G401 (cell line): ENCODE measurements at regions not wholly inside any gene's neighbourhood (a gene's known extent, or its start where the extent isn't known, plus 50 kb on each side); places are given as distances from the start of the nearest gene placed in this dataset.

Experiments used
- DNase-seq: peaks from one replicate; pipeline ENCODE4 v3.0.0-alpha.2; 2015; ENCODE audit warnings: low spot score
- in situ Hi-C: cut with HindIII; loops from 2 replicates; pipeline ENCODE4 v1.10.0; 2016; ENCODE audit warnings: low sequenced_read_pairs, mixed read lengths

GRCh38 chr11:96752221-96752620 lies 362.4 kb downstream of the JRKL start:
- no peak for DNase-seq
- in situ Hi-C loops: no loop called here

DNA sequence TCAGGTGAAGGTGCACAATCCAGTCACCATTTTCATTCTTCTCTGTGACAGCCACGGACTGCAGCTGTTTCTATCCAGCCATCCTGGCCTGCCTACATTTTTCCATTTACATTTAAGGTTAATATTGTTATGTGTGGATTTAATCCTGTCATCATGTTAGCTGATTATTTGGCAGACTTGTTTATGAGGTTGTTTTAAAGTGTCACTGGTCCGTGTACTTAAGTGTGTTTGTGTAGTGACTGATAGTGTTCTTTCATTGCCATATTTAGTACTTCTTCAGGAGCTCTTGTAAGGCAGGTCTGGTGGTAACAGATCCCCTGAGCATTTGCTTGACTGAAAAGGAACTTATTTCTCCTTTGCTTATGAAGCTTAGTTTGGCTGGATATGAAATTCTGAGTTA lies 364.2 kb downstream of the JRKL start:
- DNase-seq: no peak
- in situ Hi-C loops: no loop called here

DNA sequence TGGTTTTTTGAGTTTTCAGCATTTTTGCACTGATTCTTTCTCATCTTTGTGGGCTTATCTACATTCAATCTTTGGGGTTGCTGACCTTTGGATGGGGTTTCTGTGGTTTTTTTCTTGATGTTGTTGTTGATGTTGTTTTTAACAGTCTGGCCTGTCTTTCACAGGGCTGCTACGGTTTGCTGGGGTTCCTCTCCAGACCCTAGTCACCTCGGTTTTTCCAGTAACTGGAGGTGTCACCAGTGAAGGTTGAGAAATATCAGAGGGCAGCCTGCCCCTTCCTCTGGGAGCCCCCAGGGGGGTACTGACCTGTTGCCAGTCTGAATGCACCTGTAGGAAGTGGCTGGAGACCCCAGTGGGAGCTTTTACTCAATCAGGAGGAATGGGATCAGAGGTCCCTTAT lies 365.4 kb downstream of the JRKL start:
- DNase-seq: no peak
- in situ Hi-C loops: no loop called here

DNA sequence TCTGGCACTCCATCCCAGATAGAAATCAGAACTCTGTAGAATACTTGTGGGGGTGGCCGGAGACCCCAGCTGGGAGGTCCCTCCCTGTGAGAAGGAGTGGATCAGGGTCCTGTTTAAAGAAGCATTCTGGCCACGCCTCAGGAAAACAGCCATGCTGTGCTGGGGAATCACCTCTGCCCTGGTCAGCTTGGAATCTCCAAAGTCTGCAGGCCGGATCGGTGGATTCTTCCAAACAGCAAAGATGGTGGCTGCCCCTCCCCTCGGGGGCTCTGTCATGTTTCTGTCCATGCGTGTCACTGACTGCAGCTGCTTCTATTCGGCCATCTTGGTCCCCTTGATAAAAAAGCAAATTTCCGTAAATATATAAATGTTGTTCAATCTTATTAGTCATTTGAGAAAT lies 365.9 kb downstream of the JRKL start:
- in situ Hi-C loops: no loop called here
- DNase-seq: no peak

DNA sequence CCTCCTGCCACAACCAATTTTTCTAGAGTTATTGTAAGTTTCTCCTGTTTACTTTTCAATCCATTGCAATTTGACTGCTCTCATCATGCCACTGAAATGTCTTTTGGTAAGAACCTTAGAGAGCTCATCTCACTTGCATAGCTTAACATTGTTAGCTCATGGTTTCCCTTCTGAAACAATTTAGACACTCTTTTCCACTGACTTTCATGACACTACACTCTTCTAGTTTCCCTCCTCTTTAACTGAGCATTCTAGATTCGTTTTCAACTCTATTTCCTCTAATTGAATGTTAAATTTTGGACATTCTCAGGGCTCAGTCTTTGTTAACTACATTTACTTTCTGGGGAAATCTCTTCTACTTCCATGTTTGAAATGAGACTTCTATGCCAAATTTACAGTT lies 369.1 kb downstream of the JRKL start:
- DNase-seq: no peak
- in situ Hi-C loops: no loop called here

- DNase-seq: no peak
- in situ Hi-C loops: no loop called here
Measured at GRCh38 chr11:96760306-96760705, 370.5 kb downstream of the JRKL start.

- DNase-seq: no peak
- in situ Hi-C loops: no loop called here
Measured at GRCh38 chr11:96760815-96761214, 371.0 kb downstream of the JRKL start.

DNA sequence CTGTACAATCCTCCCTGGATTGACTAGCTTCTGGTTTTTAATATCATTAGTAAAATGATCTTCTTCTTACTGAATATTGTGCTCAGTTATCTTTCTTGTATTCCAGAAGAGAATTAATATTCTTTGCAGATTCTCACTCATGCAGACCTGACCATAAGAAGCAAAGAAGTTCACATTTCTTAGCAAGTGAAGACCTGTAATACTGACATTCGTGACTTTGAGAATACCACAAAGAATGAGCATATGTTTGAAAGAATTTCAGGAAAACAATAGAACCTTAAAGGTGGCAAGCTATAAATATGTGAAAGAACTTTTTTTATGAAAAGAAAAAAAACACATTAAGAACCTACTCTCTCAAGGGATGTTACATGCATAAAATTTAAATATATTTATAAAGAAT lies 371.6 kb downstream of the JRKL start:
- in situ Hi-C loops: no loop called here
- DNase-seq: no peak

DNA sequence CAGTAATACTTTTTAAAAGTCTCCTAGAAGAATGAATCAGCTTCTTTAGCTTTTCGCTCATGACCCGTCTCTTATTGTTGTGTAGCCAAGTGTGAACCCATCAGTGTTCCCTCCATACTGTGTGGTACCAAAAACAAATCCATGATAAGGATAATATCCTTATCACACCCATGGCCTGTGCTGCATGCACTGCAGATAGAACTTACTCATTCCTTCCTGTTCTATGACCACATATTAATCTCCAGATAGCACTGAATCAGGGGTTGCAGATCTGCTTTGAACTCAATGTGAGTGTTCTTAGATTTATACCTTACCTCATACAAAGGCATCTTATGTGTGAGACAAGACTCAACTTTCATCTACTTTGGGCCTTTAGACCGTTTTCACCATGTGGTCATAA lies 373.4 kb downstream of the JRKL start:
- in situ Hi-C loops: no loop called here
- no peak for DNase-seq

DNA sequence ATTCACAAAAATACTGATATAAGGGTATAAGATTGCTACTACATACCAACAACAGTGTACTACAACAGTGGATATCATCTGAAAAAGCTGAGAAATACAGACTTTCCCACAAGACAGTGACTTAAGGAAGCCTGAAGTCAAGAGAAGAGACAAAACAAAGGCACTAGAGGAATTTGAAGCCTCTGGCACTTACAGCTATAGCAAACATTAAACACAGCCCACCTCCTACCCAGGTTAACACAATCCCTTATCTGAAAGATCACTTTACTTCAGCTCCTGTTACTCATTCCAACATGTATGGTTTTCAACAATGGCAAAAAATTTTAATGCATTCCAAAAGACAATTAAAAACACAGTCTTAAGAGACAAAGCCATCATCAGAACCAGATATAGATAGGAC lies 388.5 kb downstream of the JRKL start:
- in situ Hi-C loops: no loop called here
- no peak for DNase-seq

GRCh38 chr11:96779030-96779429 lies 389.2 kb downstream of the JRKL start:
- in situ Hi-C loops: no loop called here
- no peak for DNase-seq

DNA sequence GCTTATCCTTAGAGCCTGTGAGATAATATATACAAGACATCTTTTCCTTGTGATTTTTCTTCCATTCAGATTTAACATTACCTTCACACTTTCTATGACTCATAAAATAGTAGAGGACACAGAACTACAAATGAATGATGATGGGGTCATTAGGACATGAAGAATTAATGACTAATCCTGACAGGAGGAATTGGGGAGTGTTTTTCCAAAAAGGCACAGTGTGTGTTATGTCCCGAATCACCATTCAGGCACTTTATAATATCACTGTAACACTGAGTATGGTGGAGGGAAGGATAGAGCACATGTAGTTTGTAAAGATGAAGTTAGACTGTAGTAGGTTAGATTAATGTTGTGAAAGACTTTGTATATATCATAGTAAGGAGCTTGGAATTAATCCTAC lies 391.3 kb downstream of the JRKL start:
- DNase-seq: no peak
- in situ Hi-C loops: no loop called here

DNA sequence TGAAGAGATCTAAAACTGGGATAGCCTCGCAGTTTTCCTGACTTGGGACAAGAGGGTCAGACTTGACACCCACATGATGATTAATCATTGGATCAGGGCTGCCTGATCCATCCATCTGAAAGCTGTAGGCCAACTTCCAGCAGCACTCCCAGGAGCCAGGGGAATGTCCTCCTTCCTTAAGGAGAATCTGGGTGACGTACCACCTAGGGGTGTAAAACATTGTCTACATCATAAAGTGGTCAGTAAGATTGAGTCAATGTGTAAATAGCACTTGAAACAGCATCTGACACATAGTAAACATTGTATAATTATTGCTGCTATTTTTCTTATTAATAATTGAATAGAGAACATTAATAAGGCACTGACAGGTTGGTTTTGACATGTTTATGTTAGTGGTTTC lies 392.8 kb downstream of the JRKL start:
- in situ Hi-C loops: no loop called here
- DNase-seq: no peak

DNA sequence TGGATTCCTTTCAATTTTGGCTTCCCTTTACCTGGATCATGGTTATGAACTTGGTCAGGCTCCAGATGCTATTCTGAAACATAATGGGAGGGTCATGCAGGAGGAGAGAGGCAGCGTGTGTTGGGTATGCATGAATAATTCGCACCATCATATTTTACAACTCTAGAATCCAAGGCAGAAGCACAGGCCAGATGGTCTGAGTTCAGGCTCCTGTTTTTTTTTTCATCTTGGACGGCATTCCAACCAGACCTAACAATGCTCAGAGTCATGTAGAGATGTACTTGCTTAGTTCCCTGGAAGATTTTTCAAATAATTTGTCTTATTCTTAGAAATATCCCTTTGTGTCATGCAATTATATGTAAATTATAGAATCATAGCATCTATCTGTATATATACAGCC lies 393.5 kb downstream of the JRKL start:
- in situ Hi-C loops: no loop called here
- DNase-seq: no peak

GRCh38 chr11:96785073-96785472 lies 395.3 kb downstream of the JRKL start:
- no peak for DNase-seq
- in situ Hi-C loops: no loop called here

DNA sequence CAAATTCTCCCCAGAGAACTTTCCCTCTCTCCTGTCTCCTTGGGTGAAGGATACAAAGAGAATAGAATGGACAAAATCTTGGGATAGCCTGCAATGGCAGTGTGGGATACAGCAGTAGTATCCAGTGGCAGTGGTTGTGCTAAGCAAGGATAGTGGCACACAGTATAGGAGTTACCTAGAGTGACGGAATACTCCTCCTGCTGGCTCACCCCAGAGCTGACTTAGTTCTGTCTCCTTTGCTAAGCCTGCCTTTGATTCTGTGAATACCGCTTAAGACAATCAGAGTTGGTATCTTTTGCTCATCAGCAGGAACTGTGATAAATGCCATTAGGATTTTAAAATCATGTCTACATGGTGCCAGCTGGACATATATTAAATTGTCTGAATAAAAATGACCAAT lies 404.3 kb downstream of the JRKL start:
- in situ Hi-C loops: no loop called here
- DNase-seq: no peak

DNA sequence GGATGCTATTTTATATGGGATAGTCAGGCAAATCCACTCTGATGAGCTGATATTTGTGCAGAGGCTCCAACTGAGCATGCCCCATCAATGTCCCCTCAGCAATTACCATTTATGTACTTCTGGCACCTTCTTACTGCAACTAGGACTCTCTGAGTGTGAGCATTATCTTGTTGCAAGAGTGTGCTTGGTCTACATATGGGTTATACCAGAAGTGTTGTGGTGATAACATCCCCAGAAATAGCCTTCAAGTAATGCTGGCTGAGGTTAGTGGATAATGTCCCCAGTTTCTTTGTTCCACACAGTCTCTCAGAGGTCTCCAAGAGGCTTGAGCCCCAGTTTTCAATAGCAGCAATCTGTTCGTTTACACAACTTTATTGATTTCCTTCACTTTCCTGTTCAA lies 408.6 kb downstream of the JRKL start:
- in situ Hi-C loops: no loop called here
- no peak for DNase-seq

GRCh38 chr11:96815236-96815635 lies 425.4 kb downstream of the JRKL start:
- in situ Hi-C loops: no loop called here
- no peak for DNase-seq

GRCh38 chr11:96817482-96818399 lies 427.9 kb downstream of the JRKL start:
- in situ Hi-C loops: no loop called here
- DNase-seq: no peak

DNA sequence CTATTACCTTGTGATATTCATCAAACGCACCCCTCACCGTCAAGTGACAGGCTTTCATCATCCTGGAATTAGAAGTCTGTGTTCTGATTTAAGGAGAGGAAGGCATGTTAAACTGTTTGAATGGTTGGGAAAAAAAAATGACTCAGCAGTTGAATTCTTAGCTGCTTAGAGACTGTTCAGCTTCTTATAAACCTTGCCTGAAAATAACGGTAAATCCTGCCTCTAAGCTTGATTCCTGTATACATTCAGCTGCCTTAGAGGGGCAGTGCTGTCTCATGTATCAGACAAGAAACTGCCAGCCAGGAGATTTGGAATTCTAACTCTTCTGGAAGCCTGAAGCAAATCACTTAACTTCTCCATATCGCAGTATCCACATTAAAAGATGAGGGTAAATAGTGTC lies 437.4 kb downstream of the JRKL start:
- in situ Hi-C loops: no loop called here
- no peak for DNase-seq

DNA sequence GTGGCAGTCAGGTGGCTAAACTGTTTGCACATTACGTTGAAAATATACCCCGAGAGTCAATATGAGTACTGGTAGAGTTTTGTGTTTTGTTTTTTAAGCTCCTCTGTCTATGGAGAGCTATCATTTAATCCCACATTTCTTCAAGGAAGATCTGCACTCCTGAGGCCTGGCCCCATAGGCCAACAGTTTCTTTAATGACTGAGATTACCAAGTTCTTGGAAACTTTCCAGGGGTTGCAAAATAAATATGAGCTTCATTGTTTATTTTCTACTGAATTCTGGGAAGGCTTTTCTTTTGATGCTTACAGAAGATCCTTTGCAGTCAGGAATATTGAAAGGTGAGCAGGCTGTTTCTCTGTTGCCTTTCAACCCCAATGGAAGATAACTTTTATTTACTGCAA lies 452.0 kb downstream of the JRKL start:
- no peak for DNase-seq
- in situ Hi-C loops: no loop called here
